NCI-H2171 treated with DMSO at 0.1 percent for 48 hours (cell line): ENCODE measurements at regions not wholly inside any gene's neighbourhood (a gene's known extent, or its start where the extent isn't known, plus 50 kb on each side); places are given as distances from the start of the nearest gene placed in this dataset.
"Not testable (repeated sequence)": the region's sequence is repeated elsewhere in the genome, so short reads cannot be mapped to it uniquely, and the experiment has no call there.

Source experiments
- DNase-seq: peaks from one replicate; lab custom pipeline; 2025; lab: John Stamatoyannopoulos, UW

- peak; percentile 2 for DNase-seq
Measured at GRCh38 chr3:22685597-22685996, 517.5 kb upstream of the UBE2E2 start.

- no peak for DNase-seq
Measured at GRCh38 chr3:22691407-22691806, 511.7 kb upstream of the UBE2E2 start.

GRCh38 chr3:22691856-22692628 is 511.1 kb upstream of the UBE2E2 start:
- DNase-seq, result no peak

GRCh38 chr3:22700876-22701275 is 502.3 kb upstream of the UBE2E2 start:
- no peak for DNase-seq

GRCh38 chr3:22704166-22704565 is 499.0 kb upstream of the UBE2E2 start:
- no peak for DNase-seq

- DNase-seq, result no peak
Measured at GRCh38 chr3:22704571-22705354, 498.4 kb upstream of the UBE2E2 start.

- DNase-seq, result not testable (repeated sequence)
Measured at GRCh38 chr3:22706922-22707321, 496.2 kb upstream of the UBE2E2 start.

- no peak for DNase-seq
Measured at GRCh38 chr3:22713936-22714335, 489.2 kb upstream of the UBE2E2 start.

- no peak for DNase-seq
Measured at GRCh38 chr3:22714749-22715148, 488.4 kb upstream of the UBE2E2 start.

- DNase-seq, result no peak
Measured at GRCh38 chr3:22720596-22720995, 482.5 kb upstream of the UBE2E2 start.

GRCh38 chr3:22724420-22724819 is 478.7 kb upstream of the UBE2E2 start:
- DNase-seq, result no peak

- no peak for DNase-seq
Measured at GRCh38 chr3:22728406-22728805, 474.7 kb upstream of the UBE2E2 start.

GRCh38 chr3:22729212-22729611 is 473.9 kb upstream of the UBE2E2 start:
- DNase-seq, result no peak

GRCh38 chr3:22729981-22730380 is 473.1 kb upstream of the UBE2E2 start:
- no peak for DNase-seq

GRCh38 chr3:22730701-22731100 is 472.4 kb upstream of the UBE2E2 start:
- DNase-seq, result no peak

GRCh38 chr3:22731901-22732300 is 471.2 kb upstream of the UBE2E2 start:
- no peak for DNase-seq

GRCh38 chr3:22732641-22733040 is 470.5 kb upstream of the UBE2E2 start:
- DNase-seq, result no peak

- DNase-seq, result no peak
Measured at GRCh38 chr3:22734207-22734606, 468.9 kb upstream of the UBE2E2 start.

GRCh38 chr3:22734756-22735155 is 468.4 kb upstream of the UBE2E2 start:
- DNase-seq, result no peak

- no peak for DNase-seq
Measured at GRCh38 chr3:22735373-22735772, 467.8 kb upstream of the UBE2E2 start.

GRCh38 chr3:22743386-22743785 is 459.7 kb upstream of the UBE2E2 start:
- DNase-seq, result not testable (repeated sequence)

GRCh38 chr3:22745321-22745720 is 457.8 kb upstream of the UBE2E2 start:
- DNase-seq, result no peak

GRCh38 chr3:22746221-22746620 is 456.9 kb upstream of the UBE2E2 start:
- DNase-seq, result no peak
